Activated T-cell treated with anti-CD3 and anti-CD28 coated beads, Interleukin-2, amount 50 U/mL, for 24 hours (primary cell): ENCODE measurements at regions not wholly inside any gene's neighbourhood (a gene's known extent, or its start where the extent isn't known, plus 50 kb on each side); places are given as distances from the start of the nearest gene placed in this dataset.
A peak's percentile ranks its signal among the peaks of the same experiment; 100 is the strongest.
"Not testable (repeated sequence)": the region's sequence is repeated elsewhere in the genome, so short reads cannot be mapped to it uniquely, and the experiment has no call there.

Experiments used
- DNase-seq: peaks from one replicate; pipeline ENCODE4 v3.0.0-alpha.2; 2020
- H3K27ac Mint-ChIP-seq: 2 replicates; pipeline ENCODE4 v1.8.0; 2020; ENCODE audit warnings: mild to moderate bottlenecking, mixed read lengths
- H3K27me3 Mint-ChIP-seq: 2 replicates; pipeline ENCODE4 v1.8.0; 2020; ENCODE audit warnings: mixed read lengths
- H3K36me3 Mint-ChIP-seq: 2 replicates; pipeline ENCODE4 v1.8.0; 2020; ENCODE audit warnings: low read depth, mixed read lengths
- H3K4me1 Mint-ChIP-seq: 2 replicates; pipeline ENCODE4 v1.8.0; 2020; ENCODE audit warnings: low read depth, mixed read lengths
- H3K4me3 Mint-ChIP-seq: 2 replicates; pipeline ENCODE4 v1.8.0; 2020; ENCODE audit warnings: mild to moderate bottlenecking, moderate library complexity, mixed read lengths
- H3K9me3 Mint-ChIP-seq: 2 replicates; pipeline ENCODE4 v1.8.0; 2020; ENCODE audit warnings: mixed read lengths

DNA sequence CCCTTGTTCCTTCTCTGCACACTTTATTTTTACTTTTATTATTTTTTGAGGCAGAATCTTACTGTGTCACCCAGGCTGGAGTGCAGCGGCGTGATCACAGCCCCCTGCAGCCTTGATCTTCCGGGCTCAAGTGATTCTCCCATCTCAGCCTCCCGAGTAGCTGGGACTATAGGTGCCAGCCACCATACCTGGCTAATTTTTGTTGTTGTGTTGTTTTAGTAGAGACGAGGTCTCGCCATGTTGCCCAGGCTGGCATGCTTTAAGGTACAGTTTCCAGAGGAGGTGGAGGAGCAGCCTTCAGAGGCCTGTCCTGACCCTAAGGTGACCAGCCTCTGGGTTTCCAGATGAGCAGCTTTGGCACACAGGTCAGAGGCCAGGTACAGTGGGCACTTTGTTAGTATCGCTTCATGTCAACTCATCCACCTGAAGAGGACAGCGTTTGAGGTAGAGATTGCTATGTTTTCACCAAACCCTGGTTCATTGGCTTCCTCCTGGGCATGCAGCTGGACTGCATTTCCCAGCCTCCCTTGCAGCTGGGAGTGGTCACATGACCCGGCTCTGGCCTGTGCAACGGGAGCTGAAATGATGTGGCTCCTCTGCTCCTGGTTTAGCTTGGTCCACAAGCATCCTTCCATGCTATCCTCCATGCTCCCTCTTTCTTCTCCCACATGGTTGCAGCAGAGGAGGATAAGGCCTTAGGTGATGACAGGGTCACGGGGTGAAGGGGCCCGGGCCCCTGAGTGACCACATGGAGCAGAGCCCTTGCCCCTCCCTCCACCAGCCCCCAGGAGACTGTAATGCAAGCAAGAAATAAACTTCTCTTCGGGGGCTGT, 139.3 kb upstream of the IER5L start:
- peak; percentile 30 for DNase-seq
- H3K27ac Mint-ChIP-seq = no peak overlapping the region
- H3K9me3 Mint-ChIP-seq = no peaks in the 10 kb centered on the region
- H3K27me3 Mint-ChIP-seq = no peaks in the 10 kb centered on the region
- no peak overlapping the region for H3K4me3 Mint-ChIP-seq
- H3K36me3 Mint-ChIP-seq = no peaks in the 10 kb centered on the region
- H3K4me1 Mint-ChIP-seq = peaks cover 14% of the 10 kb centered on the region

DNA sequence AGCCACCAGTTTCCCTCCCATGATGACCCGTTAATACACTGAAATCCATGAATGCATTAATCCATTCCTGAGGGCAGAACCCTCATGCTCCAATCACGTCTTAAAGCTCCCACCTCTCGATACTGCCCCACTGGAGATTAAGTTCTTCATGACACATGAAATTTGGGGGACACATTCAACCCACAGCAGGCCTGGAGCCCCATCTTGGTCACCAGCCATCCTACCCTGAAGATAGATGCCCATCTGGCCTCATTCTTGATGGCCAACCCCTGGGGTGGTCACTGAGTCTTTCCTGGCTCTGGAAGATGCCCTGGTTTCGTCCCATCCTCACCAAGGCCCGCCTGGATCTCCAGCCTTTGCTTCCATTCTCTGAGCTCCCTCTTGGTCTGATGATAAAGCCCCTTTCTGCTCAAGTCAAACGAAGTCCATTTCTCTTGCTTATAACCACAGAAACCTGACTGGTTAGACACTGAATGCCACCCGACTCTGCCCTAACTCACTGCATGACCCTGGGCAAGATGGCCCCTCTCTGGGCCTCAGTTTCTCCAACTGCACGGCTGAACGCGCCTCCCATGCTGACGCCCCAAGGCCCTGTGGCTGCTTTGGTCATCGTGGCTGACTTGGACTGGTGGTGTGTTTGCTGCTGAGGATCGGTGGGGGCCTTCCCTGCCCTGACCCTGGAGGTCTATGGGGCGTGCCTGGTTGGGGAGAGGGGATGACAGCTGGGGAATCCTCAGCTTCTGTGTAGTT, 138.4 kb upstream of the IER5L start:
- DNase-seq = peak; percentile 22
- no peak overlapping the region for H3K4me3 Mint-ChIP-seq

DNA sequence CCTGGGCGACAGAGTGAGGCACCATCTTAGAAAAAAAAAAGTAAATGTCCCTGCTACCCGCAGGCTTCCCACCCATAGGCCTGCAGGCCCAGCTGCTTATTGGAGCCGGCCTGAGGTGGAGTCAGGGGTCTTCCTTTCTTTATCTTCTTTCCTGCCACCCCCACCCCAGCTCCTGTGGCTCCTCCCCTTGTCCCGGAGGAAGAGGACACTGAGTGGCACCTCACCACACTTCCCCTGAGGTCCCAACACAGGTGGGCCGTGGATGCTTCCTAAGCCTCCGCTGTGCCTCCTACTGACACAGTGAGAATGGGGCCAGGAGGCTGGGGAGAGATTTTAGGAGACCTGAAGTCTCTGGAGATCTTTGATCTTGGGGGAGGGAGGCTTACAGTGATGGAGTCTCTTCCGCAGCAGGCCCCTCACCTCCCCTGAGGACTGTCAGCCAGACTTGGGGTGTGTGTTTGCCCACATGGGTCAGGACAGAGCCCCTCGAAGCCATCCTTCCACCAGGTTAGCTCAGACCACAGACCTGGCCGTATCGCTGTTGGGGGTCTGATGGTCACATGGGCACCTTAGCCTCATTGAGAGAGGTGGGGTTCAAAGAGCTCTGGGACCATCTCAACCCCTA, 135.4 kb upstream of the IER5L start:
- no peaks in the 10 kb centered on the region for H3K27me3 Mint-ChIP-seq
- H3K36me3 Mint-ChIP-seq = no peaks in the 10 kb centered on the region
- H3K9me3 Mint-ChIP-seq = no peaks in the 10 kb centered on the region
- H3K27ac Mint-ChIP-seq = no peak overlapping the region
- no peak overlapping the region for H3K4me3 Mint-ChIP-seq
- peak; percentile 23 for DNase-seq
- no peaks in the 10 kb centered on the region for H3K4me1 Mint-ChIP-seq

More for the DNA sequence above, 138.4 kb upstream of the IER5L start:
- Mint-ChIP-seq H3K27me3 (no peaks in the 10 kb centered on the region), H3K27ac (no peak overlapping the region), H3K36me3 (no peaks in the 10 kb centered on the region), H3K4me1 (peaks cover 12% of the 10 kb centered on the region), H3K9me3 (no peaks in the 10 kb centered on the region)

DNA sequence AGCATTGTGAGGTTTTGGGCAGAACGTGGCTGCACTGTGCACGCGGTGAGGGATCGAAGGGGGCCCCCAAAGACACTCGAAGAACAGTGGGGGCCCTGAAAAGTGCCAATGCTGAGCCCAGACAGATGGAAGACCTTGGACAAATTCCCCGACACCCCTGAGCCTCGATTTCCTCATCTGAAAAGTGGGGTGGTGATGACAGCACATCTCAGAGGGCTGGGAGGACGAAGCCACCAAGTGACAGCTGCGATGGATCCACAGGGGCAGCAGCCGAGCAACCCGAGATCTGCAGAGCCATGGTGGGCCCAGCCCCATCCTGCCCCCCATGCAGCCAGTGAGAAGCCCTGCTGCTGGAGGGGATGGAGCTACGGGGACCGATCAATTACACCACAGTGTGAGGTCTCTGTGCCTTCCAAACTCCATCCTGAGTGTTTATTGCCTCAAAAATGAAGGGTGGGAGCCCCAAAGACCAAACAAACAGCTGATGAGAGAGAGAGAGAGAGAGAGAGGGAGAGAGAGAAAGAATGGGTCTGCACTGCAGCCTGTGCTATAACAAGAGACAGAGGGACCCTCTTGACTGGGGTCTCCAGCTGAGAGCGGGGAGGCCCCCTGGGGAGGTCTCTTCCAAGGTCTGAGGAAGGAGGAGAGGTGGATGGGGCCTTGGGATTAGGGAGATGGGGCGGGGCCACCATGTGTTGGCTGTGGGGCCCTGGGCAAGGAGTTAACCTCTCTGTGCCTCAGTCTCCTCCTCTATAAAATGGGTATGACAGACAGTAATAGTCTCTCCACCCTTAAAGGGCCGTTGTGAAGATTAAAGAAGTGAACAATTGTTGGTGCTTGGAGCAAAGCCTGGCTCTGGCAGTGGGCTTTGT, 134.4 kb upstream of the IER5L start:
- Mint-ChIP-seq H3K27ac (no peak overlapping the region), H3K4me3 (no peak overlapping the region), H3K4me1 (peaks cover 4% of the 10 kb centered on the region), H3K36me3 (no peaks in the 10 kb centered on the region), H3K9me3 (no peaks in the 10 kb centered on the region), H3K27me3 (no peaks in the 10 kb centered on the region)
- peak; percentile 26 for DNase-seq

DNA sequence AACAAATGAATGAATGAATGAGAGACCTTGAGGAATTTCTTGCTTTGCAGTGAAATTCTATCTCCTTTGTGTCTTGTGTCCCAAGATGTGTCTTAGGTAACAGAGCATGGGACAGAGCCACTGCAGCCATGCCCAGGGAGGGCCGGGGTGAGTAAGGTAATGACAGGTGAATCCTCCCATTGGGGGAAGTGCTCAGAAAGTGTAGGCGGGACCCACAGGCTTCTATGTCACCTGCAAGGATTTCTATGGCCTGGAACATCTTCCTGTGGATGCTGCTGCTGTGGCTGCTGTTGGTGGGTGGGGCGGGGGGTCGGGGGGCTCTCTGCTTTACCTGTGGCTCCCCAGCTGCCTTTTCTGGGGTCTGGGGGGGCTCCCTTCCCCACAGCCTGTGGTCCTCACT, 133.6 kb upstream of the IER5L start:
- Mint-ChIP-seq H3K4me1 (peaks cover 11% of the 10 kb centered on the region), H3K27me3 (no peaks in the 10 kb centered on the region), H3K36me3 (no peaks in the 10 kb centered on the region), H3K9me3 (no peaks in the 10 kb centered on the region), H3K27ac (no peak overlapping the region), H3K4me3 (no peak overlapping the region)
- DNase-seq = no peak

DNA sequence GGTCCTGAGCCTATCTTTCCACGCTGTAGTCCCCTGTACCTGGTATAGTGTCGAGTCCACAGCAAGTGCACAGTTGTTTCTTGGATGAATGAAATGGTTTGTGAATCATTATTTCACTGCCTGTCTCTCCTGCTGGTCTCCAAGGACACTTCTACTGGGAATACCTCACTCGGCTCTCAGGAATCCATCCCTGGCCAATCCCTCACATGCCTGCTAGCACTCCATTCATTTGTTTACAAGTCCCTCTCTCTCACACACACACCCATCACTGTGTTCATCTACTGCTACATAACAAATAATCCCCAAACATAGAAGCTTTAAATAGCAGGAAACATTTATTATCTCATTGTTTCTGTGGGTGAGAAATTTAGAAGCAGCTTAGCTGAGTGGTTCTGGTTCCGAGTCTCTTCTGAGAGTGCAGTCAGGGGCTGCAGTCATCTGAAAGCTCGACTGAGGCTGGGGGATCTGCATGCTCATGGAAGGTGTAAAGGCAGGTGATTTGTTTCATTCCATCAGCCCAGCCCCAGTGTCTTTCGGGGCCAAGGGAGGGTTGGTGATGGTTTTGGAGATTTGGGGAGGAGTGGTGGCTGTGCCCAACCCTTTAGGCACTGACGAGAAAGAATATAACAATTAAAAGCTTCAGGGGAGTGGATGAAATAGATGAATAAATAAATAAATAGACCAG, 132.7 kb upstream of the IER5L start:
- H3K36me3 Mint-ChIP-seq = no peaks in the 10 kb centered on the region
- H3K9me3 Mint-ChIP-seq = no peaks in the 10 kb centered on the region
- no peaks in the 10 kb centered on the region for H3K27me3 Mint-ChIP-seq
- DNase-seq = peak; percentile 11
- no peak overlapping the region for H3K4me3 Mint-ChIP-seq
- H3K27ac Mint-ChIP-seq = no peak overlapping the region
- H3K4me1 Mint-ChIP-seq = peaks cover 11% of the 10 kb centered on the region

DNA sequence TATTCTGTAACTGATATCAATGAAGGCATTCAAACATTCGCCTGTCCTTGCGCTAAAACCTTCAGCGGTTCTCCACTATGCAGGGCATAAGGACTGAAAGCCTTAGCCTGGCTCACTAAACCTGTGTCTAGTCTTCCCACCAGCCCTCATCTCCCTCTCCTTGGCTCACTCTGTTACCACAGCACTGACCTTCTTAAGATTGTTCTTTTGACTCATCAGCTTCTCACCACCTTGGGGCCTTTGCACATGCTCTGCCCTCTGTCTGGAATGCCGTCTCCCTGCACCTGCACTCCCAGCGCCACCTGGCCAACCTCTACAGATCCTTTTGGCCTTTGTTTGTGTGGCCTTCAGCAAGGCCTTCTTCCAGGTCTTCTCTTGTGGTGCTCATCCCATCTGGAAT, 131.8 kb upstream of the IER5L start:
- Mint-ChIP-seq H3K27ac (no peak overlapping the region), H3K4me3 (no peak overlapping the region), H3K27me3 (no peaks in the 10 kb centered on the region), H3K9me3 (no peaks in the 10 kb centered on the region), H3K4me1 (peaks cover 11% of the 10 kb centered on the region), H3K36me3 (no peaks in the 10 kb centered on the region)
- peak; percentile 1 for DNase-seq

GRCh38 chr9:129309041-129309430, 131.0 kb upstream of the IER5L start:
- DNase-seq = peak; percentile 17
- no peaks in the 10 kb centered on the region for H3K9me3 Mint-ChIP-seq
- no peaks in the 10 kb centered on the region for H3K27me3 Mint-ChIP-seq
- H3K4me3 Mint-ChIP-seq = no peak overlapping the region
- H3K4me1 Mint-ChIP-seq = peaks cover 11% of the 10 kb centered on the region
- H3K27ac Mint-ChIP-seq = no peak overlapping the region
- H3K36me3 Mint-ChIP-seq = no peaks in the 10 kb centered on the region

- peak; percentile 16 for DNase-seq
- H3K9me3 Mint-ChIP-seq = no peaks in the 10 kb centered on the region
- H3K4me3 Mint-ChIP-seq = no peak overlapping the region
Measured at GRCh38 chr9:129307227-129307970, 129.3 kb upstream of the IER5L start.

DNA sequence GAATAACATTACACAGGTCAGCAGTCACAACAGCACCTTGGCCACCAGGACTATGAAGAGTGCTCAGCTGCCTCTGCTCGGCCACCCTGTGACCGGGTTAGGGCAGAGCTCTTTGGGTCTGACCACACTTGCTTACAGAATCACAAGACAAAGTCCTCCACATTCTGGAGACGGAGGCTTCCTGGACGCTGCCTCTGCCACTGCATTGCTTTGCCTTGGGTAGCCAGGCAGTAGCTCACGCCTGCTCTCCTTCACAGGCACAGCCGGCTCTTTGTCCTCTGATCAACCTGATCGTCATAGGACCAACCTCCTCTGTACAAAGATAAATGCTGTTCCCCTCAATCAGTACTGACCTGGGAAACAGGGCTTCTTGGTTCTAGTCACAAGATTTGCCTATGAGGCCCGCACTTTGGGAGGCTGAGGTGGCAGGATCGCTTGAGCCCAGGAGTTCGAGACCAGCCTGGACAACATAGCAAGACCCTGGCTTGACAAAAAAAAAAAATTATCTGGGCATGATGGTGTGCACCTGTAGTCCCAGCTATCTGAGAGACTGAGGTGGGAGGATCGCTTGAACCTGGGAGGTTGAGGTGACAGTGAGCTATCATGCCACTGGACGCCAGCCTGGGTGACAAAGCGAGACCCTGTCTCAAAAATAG, 128.4 kb upstream of the IER5L start:
- Mint-ChIP-seq H3K4me1 (peaks cover 11% of the 10 kb centered on the region), H3K27ac (no peak overlapping the region), H3K27me3 (no peaks in the 10 kb centered on the region), H3K9me3 (no peaks in the 10 kb centered on the region), H3K4me3 (no peak overlapping the region), H3K36me3 (no peaks in the 10 kb centered on the region)
- DNase-seq = peak; percentile 24

More at GRCh38 chr9:129307227-129307970, 129.3 kb upstream of the IER5L start:
- Mint-ChIP-seq H3K36me3 (no peaks in the 10 kb centered on the region), H3K4me1 (peaks cover 11% of the 10 kb centered on the region), H3K27ac (peak overlapping the region; percentile 5), H3K27me3 (no peaks in the 10 kb centered on the region)

DNA sequence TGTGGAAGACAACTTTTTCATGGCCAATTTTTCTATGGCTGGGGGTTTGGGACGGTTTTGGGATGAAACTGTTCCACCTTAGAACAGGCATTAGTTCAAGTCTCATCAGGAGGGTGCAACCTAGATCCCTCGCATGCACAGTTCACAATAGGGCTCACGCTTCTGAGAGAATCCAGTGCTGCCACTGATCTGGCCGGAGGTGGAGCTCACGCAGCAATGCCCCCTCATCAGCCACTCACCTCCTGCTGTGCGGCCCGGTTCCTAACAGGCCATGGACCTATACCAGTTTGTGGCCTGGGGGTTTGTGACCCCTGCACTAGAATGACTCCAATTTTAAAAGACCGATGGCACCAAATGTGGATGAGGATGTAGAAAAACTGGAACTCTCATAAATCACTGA, 127.2 kb upstream of the IER5L start:
- no peaks in the 10 kb centered on the region for H3K36me3 Mint-ChIP-seq
- no peak overlapping the region for H3K4me3 Mint-ChIP-seq
- H3K9me3 Mint-ChIP-seq = no peaks in the 10 kb centered on the region
- H3K27ac Mint-ChIP-seq = no peak overlapping the region
- DNase-seq = peak; percentile 6
- peaks cover 11% of the 10 kb centered on the region for H3K4me1 Mint-ChIP-seq
- no peaks in the 10 kb centered on the region for H3K27me3 Mint-ChIP-seq

- Mint-ChIP-seq H3K27me3 (no peaks in the 10 kb centered on the region), H3K27ac (no peak overlapping the region), H3K4me1 (peaks cover under 1% of the 10 kb centered on the region), H3K9me3 (no peaks in the 10 kb centered on the region), H3K4me3 (no peak overlapping the region), H3K36me3 (no peaks in the 10 kb centered on the region)
- no peak for DNase-seq
Measured at GRCh38 chr9:129301941-129302340, 123.9 kb upstream of the IER5L start.

DNA sequence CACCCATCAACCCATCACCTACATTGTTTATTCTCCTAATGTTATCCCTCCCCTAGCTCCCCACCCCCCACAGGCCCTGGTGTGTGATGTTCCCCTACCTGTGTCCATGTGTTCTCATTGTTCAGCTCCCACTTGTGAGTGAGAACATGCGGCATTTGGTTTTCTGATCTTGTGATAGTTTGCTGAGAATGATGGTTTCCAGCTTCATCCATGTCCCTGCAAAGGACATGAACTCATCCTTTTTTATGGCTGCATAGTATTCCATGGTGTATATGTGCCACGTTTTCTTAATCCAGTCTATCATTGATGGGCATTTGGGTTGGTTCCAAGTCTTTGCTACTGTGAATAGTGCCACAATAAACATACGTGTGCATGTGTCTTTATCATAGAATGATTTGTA, 118.1 kb upstream of the IER5L start:
- not testable (repeated sequence) for H3K4me3 Mint-ChIP-seq

More for the DNA sequence above, 118.1 kb upstream of the IER5L start:
- not testable (repeated sequence) for H3K4me1 Mint-ChIP-seq, H3K9me3 Mint-ChIP-seq, DNase-seq, H3K36me3 Mint-ChIP-seq, H3K27me3 Mint-ChIP-seq, H3K27ac Mint-ChIP-seq
